DOHH2 (cell line): ENCODE measurements at regions not wholly inside any gene's neighbourhood (a gene's known extent, or its start where the extent isn't known, plus 50 kb on each side); places are given as distances from the start of the nearest gene placed in this dataset.

Experiments used
- EZH2phosphoT487 ChIP-seq: fragments of 200-600 bp; sonication (generic); IDR thresholded peaks from 2 replicates; pipeline ENCODE4 v1.6.1; 2017; ENCODE audit warnings: borderline replicate concordance, mild to moderate bottlenecking, antibody characterized with exemption, low read length, moderate library complexity, mixed read lengths
- TF ChIP-seq, protein P1 (sequence below): fragments of 200-600 bp; sonication (generic); IDR thresholded peaks from one replicate; pipeline ENCODE4 v1.5.1; 2014; ENCODE audit warnings: antibody characterized with exemption, mild to moderate bottlenecking, low read depth, low read length; ENCODE audit not compliant: poor library complexity, severe bottlenecking

DNA sequence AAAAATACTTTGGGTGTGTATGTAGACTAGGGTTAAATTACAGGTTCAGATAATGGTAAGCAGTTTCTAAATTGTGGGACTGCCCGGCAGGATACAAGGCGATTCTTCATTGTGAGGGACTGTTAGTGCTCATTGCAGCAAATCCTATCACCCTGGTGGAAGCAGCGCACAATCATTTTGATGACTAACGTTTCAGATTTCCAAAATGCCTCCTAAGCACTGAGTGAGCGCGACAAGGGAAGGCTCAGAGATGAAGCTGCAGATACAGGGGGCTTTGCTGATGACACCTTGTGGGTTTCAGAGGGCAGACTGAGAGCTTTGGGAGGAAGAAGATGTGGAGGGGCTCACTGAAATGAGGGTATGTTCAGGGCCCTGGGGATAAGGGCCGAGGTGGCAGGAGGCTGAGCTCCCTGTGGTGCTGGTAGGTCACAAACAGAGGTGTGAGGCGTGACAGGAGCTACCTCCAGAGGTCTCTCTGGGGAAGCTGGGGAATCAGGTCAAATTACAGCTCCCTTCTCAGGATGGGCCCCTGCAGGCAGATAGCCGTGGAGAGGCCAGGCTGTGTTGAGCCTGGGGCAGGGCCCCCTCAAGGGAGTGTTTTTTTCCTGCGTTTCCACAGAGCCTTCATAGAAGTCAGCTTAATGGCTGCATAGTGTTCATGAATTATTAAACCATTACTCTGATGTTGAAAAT, 84.5 kb upstream of the FYN start:
- TF ChIP-seq, protein P1, sequence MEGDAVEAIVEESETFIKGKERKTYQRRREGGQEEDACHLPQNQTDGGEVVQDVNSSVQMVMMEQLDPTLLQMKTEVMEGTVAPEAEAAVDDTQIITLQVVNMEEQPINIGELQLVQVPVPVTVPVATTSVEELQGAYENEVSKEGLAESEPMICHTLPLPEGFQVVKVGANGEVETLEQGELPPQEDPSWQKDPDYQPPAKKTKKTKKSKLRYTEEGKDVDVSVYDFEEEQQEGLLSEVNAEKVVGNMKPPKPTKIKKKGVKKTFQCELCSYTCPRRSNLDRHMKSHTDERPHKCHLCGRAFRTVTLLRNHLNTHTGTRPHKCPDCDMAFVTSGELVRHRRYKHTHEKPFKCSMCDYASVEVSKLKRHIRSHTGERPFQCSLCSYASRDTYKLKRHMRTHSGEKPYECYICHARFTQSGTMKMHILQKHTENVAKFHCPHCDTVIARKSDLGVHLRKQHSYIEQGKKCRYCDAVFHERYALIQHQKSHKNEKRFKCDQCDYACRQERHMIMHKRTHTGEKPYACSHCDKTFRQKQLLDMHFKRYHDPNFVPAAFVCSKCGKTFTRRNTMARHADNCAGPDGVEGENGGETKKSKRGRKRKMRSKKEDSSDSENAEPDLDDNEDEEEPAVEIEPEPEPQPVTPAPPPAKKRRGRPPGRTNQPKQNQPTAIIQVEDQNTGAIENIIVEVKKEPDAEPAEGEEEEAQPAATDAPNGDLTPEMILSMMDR = no peak
- TF ChIP-seq EZH2phosphoT487 = no peak
